CD4-positive, alpha-beta memory T cell (primary cell): ENCODE measurements at regions not wholly inside any gene's neighbourhood (a gene's known extent, or its start where the extent isn't known, plus 50 kb on each side); places are given as distances from the start of the nearest gene placed in this dataset.

ENCODE experiments used
- CTCF ChIA-PET: fragments of 350-600 bp; sonication (Branson Sonifier 250); formaldehyde crosslinking; loops from one replicate; lab custom pipeline; 2021; ENCODE audit warnings: inconsistent platforms; ENCODE audit not compliant: partially characterized antibody; lab: Charles Lee
- POLR2A ChIA-PET: fragments of 350-600 bp; sonication (Branson Sonifier 250); formaldehyde crosslinking; loops from one replicate; lab custom pipeline; 2021; ENCODE audit not compliant: partially characterized antibody; lab: Charles Lee
- DNase-seq, 5 donors: peaks; one replicate each; pipeline versions ENCODE4 v3.0.0 to v3.0.0-alpha.2; 2020 to 2022; ENCODE audit warnings: mixed read lengths in 1 of 5
- H3K27ac ChIP-seq: one replicate; pipeline ENCODE4 v1.7.0; 2013; ENCODE audit warnings: low read depth, low read length
- H3K27me3 ChIP-seq: 2 replicates; pipeline ENCODE4 v1.7.0; 2013; ENCODE audit warnings: mild to moderate bottlenecking, low read length, moderate library complexity; ENCODE audit not compliant: insufficient read depth
- H3K36me3 ChIP-seq: 2 replicates; pipeline ENCODE4 v1.7.0; 2013; ENCODE audit warnings: mild to moderate bottlenecking, low read length, moderate library complexity; ENCODE audit not compliant: insufficient read depth
- H3K4me1 ChIP-seq: 2 replicates; pipeline ENCODE4 v1.7.0; 2013; ENCODE audit warnings: mild to moderate bottlenecking, low read length, moderate library complexity; ENCODE audit not compliant: insufficient read depth
- H3K4me3 ChIP-seq, 2 donors: one replicate each; pipeline ENCODE4 v1.7.0; 2013; ENCODE audit warnings: low read length in 2 of 2, mild to moderate bottlenecking in 1 of 2
- H3K9me3 ChIP-seq, 2 donors: one replicate each; pipeline ENCODE4 v1.7.0; 2013; ENCODE audit warnings: low read length in 2 of 2, control low read depth in 1 of 2; ENCODE audit not compliant: control insufficient read depth in 1 of 2
- H3K27ac Mint-ChIP-seq, 7 donors: one replicate each; pipeline ENCODE4 v1.8.0; 2020 to 2021; ENCODE audit warnings: mixed read lengths in 7 of 7, mild to moderate bottlenecking in 6 of 7, inconsistent platforms in 3 of 7, moderate library complexity in 3 of 7
- H3K27me3 Mint-ChIP-seq, 2 donors: one replicate each; pipeline ENCODE4 v1.8.0; 2020 to 2021; ENCODE audit warnings: mixed read lengths in 2 of 2
- H3K36me3 Mint-ChIP-seq, 2 donors: one replicate each; pipeline ENCODE4 v1.8.0; 2020 to 2021; ENCODE audit warnings: mixed read lengths in 2 of 2, inconsistent platforms in 1 of 2, mild to moderate bottlenecking in 1 of 2
- H3K4me1 Mint-ChIP-seq, 4 donors: one replicate each; pipeline ENCODE4 v1.8.0; 2020 to 2021; ENCODE audit warnings: mixed read lengths in 4 of 4, mild to moderate bottlenecking in 1 of 4
- H3K4me3 Mint-ChIP-seq, 8 donors: one replicate each; pipeline ENCODE4 v1.8.0; 2020 to 2021; ENCODE audit warnings: mixed read lengths in 8 of 8, mild to moderate bottlenecking in 7 of 8, moderate library complexity in 6 of 8, inconsistent platforms in 3 of 8
- H3K9me3 Mint-ChIP-seq, 8 donors: one replicate each; pipeline ENCODE4 v1.8.0; 2020 to 2021; ENCODE audit warnings: mixed read lengths in 8 of 8, mild to moderate bottlenecking in 5 of 8, inconsistent platforms in 3 of 8, moderate library complexity in 1 of 8
- intact Hi-C: fragments of 100-400 bp; cut with micrococcal nuclease; formaldehyde crosslinking; loops from one replicate; pipeline ENCODE4 v1.15.1; 2023

GRCh38 chr2:46829231-46829995, 86.2 kb downstream of the MCFD2 start:
- CTCF ChIA-PET: no interaction called here
- POLR2A ChIA-PET: no interaction called here

GRCh38 chr2:46828491-46829230, 86.9 kb downstream of the MCFD2 start:
- DNase-seq: no peak
- intact Hi-C loops: no loop called here
- Mint-ChIP-seq H3K4me1 (no peaks in the 10 kb centered on the region), H3K4me3 (no peak overlapping the region), H3K27ac (no peak overlapping the region), H3K27me3 (peaks cover 9 to 23% of the 10 kb centered on the region in 2 donors), H3K9me3 (peaks cover 0 to 20% (median 10%) of the 10 kb centered on the region in 8 donors), H3K36me3 (no peaks in the 10 kb centered on the region)
- Histone ChIP-seq H3K27ac (no peak overlapping the region), H3K4me3 (no peak overlapping the region), H3K4me1 (no peaks in the 10 kb centered on the region), H3K27me3 (no peaks in the 10 kb centered on the region), H3K9me3 (no peaks in the 10 kb centered on the region), H3K36me3 (no peaks in the 10 kb centered on the region)
- ChIA-PET POLR2A (no interaction called here), CTCF (no interaction called here)

More at GRCh38 chr2:46829231-46829995, 86.2 kb downstream of the MCFD2 start:
- DNase-seq: no peak
- H3K36me3 ChIP-seq: no peaks in the 10 kb centered on the region
- no peak overlapping the region for H3K4me3 ChIP-seq
- Mint-ChIP-seq H3K4me1 (no peaks in the 10 kb centered on the region), H3K4me3 (no peak overlapping the region), H3K36me3 (no peaks in the 10 kb centered on the region), H3K27me3 (peaks cover 9 to 23% of the 10 kb centered on the region in 2 donors), H3K27ac (no peak overlapping the region), H3K9me3 (peaks cover 0 to 20% (median 10%) of the 10 kb centered on the region in 8 donors)
- intact Hi-C loops: no loop called here
- H3K9me3 ChIP-seq: no peaks in the 10 kb centered on the region
- H3K4me1 ChIP-seq: no peaks in the 10 kb centered on the region
- H3K27ac ChIP-seq: no peak overlapping the region
- no peaks in the 10 kb centered on the region for H3K27me3 ChIP-seq

DNA sequence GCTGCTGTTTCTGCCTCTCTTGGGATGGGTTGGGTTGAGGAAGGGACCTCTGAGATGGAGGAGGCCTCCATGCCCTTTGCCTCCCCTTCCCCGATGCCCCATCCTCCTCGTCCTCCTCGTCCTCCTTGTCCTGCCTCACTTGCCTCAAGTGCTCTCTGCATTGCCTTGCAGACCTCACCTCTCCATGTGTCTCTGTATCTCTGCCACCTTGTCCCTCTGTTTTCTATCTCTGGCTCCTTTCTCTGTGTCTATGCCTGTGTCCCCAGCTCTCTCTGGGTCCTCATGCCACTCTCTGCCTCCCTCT, 87.5 kb downstream of the MCFD2 start:
- H3K4me3 Mint-ChIP-seq: no peak overlapping the region
- H3K4me3 ChIP-seq: no peak overlapping the region
- H3K4me1 ChIP-seq: no peaks in the 10 kb centered on the region
- H3K27ac ChIP-seq: no peak overlapping the region
- no peaks in the 10 kb centered on the region for H3K36me3 Mint-ChIP-seq
- H3K9me3 ChIP-seq: no peaks in the 10 kb centered on the region
- no peak for DNase-seq
- ChIA-PET CTCF (no interaction called here), POLR2A (no interaction called here)
- no peak overlapping the region for H3K27ac Mint-ChIP-seq
- H3K27me3 Mint-ChIP-seq: peaks cover 9 to 23% of the 10 kb centered on the region in 2 donors
- H3K27me3 ChIP-seq: no peaks in the 10 kb centered on the region
- no peaks in the 10 kb centered on the region for H3K4me1 Mint-ChIP-seq
- H3K36me3 ChIP-seq: no peaks in the 10 kb centered on the region
- intact Hi-C loops: no loop called here
- H3K9me3 Mint-ChIP-seq: peaks cover 0 to 20% (median 10%) of the 10 kb centered on the region in 8 donors

DNA sequence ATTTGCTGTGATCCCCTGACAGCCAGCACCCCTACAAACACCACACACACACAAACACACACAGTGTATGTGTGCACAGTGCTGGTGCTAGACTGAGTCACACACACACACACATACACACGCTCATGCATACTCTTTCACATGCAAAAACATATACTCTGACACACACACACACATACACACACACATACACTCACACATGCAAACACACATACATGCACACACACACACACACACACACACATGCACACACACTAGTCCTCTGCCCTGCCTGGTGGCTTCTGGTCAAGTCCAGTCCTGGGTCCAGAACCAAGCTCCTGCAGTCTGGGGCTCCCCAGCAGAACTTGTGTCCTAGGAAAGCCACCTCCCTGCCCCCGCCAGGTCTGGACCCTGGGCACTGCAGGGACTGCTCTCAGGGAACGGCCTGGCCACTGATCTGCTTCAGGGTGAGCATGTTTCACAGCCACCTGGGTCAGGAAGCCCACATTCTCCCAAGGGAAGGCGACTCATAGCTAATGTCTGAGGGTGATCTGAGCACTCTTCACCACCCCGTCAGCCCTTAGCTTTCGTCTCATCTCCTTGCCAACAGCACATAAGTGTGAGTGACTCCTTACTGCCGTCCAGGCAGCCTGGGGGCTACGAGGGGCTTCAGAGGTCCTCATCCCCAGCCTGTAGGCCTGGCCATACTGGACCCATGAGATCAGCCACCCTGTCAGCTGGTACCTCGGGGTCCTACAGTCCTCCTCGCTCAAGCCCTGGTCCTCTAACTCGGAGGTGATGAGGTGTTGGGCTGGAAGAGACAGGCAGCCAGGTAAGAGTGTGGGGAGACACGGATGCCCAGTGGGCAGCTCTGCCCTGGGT, 88.1 kb downstream of the MCFD2 start:
- POLR2A ChIA-PET: no interaction called here
- H3K36me3 ChIP-seq: no peaks in the 10 kb centered on the region
- H3K4me3 ChIP-seq: no peak overlapping the region
- H3K4me3 Mint-ChIP-seq: peak overlapping the region in 1 of 8 donors; percentile 21
- CTCF ChIA-PET: no interaction called here
- no peaks in the 10 kb centered on the region for H3K27me3 ChIP-seq
- H3K27ac ChIP-seq: no peak overlapping the region
- H3K9me3 ChIP-seq: no peaks in the 10 kb centered on the region
- H3K27me3 Mint-ChIP-seq: peaks cover 11 to 25% of the 10 kb centered on the region in 2 donors
- no peaks in the 10 kb centered on the region for H3K4me1 ChIP-seq
- intact Hi-C loops: no loop called here
- H3K9me3 Mint-ChIP-seq: peaks cover 0 to 18% (median 10%) of the 10 kb centered on the region in 8 donors
- H3K36me3 Mint-ChIP-seq: no peaks in the 10 kb centered on the region
- no peak overlapping the region for H3K27ac Mint-ChIP-seq
- no peaks in the 10 kb centered on the region for H3K4me1 Mint-ChIP-seq
- no peak for DNase-seq

GRCh38 chr2:46826569-46827245, 88.9 kb downstream of the MCFD2 start:
- Histone ChIP-seq H3K36me3 (no peaks in the 10 kb centered on the region), H3K27me3 (no peaks in the 10 kb centered on the region), H3K27ac (no peak overlapping the region), H3K4me1 (no peaks in the 10 kb centered on the region), H3K9me3 (no peaks in the 10 kb centered on the region), H3K4me3 (no peak overlapping the region)
- ChIA-PET POLR2A (no interaction called here), CTCF (no interaction called here)
- no peak overlapping the region for H3K27ac Mint-ChIP-seq
- H3K4me1 Mint-ChIP-seq: no peaks in the 10 kb centered on the region
- no peak for DNase-seq
- H3K36me3 Mint-ChIP-seq: no peaks in the 10 kb centered on the region
- intact Hi-C loops: no loop called here
- peaks cover 11 to 24% of the 10 kb centered on the region in 2 donors for H3K27me3 Mint-ChIP-seq
- peaks cover 0 to 15% (median 10%) of the 10 kb centered on the region in 8 donors for H3K9me3 Mint-ChIP-seq
- no peak overlapping the region for H3K4me3 Mint-ChIP-seq

DNA sequence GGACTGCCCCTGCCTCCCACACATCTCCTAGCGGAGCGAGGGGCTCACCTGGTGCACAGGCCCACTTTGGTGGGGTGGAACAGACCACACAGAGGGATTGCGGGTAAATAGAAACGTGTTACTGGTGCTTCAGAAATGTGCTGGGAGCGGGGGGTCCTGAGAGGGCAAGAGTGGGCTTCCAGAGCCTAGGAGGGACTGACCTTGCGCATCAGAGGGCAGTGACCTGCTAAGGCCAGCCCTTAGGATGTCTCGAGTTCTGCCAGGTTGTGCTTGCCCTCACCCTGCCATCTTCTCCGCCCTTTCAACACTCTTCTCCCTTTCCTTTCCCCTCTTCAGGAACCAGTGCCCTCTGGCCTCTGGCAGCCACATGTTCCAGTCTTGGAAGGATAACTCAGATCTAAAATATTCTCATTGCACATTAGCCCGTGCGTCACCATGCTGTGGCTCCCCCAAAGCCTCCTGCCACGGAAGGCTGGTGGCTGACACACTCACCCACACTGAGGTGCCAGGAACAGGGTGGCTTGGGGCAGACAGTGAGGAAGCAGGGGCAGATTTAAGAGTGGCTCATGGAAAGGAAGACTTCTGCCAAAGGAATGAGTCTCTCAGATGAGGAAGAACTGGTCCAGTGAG, 89.6 kb downstream of the MCFD2 start:
- no peaks in the 10 kb centered on the region for H3K36me3 ChIP-seq
- H3K27ac Mint-ChIP-seq: no peak overlapping the region
- intact Hi-C loops: no loop called here
- H3K27me3 Mint-ChIP-seq: peaks cover 11 to 24% of the 10 kb centered on the region in 2 donors
- ChIA-PET CTCF (no interaction called here), POLR2A (no interaction called here)
- H3K4me1 Mint-ChIP-seq: no peaks in the 10 kb centered on the region
- H3K36me3 Mint-ChIP-seq: no peaks in the 10 kb centered on the region
- H3K27me3 ChIP-seq: no peaks in the 10 kb centered on the region
- peaks cover 0 to 13% (median 10%) of the 10 kb centered on the region in 8 donors for H3K9me3 Mint-ChIP-seq
- no peak overlapping the region for H3K4me3 Mint-ChIP-seq
- H3K9me3 ChIP-seq: no peaks in the 10 kb centered on the region
- H3K4me1 ChIP-seq: no peaks in the 10 kb centered on the region
- no peak overlapping the region for H3K4me3 ChIP-seq
- no peak overlapping the region for H3K27ac ChIP-seq
- no peak for DNase-seq
